OCI-M2 (cell line): ENCODE measurements at regions not wholly inside any gene's neighbourhood (a gene's known extent, or its start where the extent isn't known, plus 50 kb on each side); places are given as distances from the start of the nearest gene placed in this dataset.
"Not testable (repeated sequence)": the region's sequence is repeated elsewhere in the genome, so short reads cannot be mapped to it uniquely, and the experiment has no call there.

Experiments
- DNase-seq: peaks from one replicate; lab custom pipeline; 2025; ENCODE audit not compliant: unreplicated experiment; lab: John Stamatoyannopoulos, UW

GRCh38 chr2:230593765-230594164 is 118.9 kb upstream of the CAB39 start:
- DNase-seq, result no peak

DNA sequence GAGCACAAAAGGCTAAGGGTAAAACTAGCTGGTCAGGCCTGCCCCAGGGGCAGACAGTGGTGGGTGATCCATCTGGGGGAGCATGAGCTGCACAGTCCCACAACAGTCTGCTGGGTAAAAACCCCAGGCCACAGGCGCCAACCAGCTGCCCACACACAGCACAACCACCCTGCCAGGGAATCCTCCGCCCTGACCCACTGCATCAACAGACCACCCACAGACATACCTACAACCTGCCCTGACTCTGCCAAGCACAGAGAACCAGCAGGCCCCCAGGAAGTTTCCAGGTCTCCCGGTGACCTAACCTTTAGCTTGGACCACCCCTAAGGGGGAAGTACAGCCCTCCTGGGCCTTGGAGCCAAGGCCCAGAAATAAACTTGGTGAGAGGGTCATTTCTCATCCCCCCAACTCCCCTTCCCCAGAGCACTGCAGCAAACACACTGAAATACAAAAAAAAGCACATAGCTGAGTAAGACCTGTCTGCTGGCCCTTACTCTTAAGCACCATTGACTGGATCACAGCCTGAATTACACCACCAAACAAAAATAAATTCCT is 118.3 kb upstream of the CAB39 start:
- DNase-seq, result no peak

GRCh38 chr2:230599853-230600252 is 112.8 kb upstream of the CAB39 start:
- DNase-seq, result no peak

GRCh38 chr2:230600285-230600684 is 112.4 kb upstream of the CAB39 start:
- no peak for DNase-seq

DNA sequence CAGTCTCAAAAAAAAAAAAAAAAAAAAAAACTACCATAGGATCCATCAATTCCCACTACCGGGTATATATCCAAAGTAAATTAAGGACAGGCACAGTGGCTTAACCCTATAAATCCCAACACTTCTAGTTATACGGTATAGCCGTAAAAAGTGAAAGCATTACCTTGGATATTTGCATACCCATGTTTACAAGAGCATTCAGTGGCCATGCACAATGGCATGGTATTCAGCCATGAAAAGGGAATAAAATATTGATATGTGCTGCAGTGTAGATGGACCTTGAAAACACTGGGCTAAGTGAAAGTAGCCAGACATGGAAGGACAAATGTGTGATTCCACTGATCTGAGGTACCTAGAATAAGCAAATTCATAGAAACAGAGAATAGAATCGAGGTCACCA is 111.8 kb upstream of the CAB39 start:
- no peak for DNase-seq

- no peak for DNase-seq
These were observed 111.1 kb upstream of the CAB39 start for GRCh38 chr2:230601510-230601909.

GRCh38 chr2:230602562-230603230 is 109.9 kb upstream of the CAB39 start:
- no peak for DNase-seq

- not testable (repeated sequence) for DNase-seq
These were observed 109.3 kb upstream of the CAB39 start for GRCh38 chr2:230603317-230603716.

- not testable (repeated sequence) for DNase-seq
These were observed 108.5 kb upstream of the CAB39 start for GRCh38 chr2:230604158-230604557.

DNA sequence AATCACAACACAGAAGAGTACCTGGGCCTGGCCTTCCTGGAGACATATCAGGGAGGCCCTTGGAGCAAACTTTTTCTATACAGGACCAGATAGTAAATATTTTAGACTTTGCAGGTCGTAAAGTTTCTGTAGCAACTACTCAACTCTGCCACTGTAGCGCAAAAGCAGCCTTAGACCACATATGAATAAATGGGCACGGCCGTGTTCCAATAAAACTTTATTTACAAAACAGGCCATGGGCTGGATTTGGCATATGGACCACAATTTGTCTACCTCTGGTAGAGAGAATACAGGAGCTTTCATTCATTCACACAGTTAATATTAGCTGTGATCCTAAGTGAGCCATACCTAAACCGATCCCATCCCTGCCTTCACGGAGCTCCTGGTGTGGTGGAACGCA is 98.6 kb upstream of the CAB39 start:
- no peak for DNase-seq

DNA sequence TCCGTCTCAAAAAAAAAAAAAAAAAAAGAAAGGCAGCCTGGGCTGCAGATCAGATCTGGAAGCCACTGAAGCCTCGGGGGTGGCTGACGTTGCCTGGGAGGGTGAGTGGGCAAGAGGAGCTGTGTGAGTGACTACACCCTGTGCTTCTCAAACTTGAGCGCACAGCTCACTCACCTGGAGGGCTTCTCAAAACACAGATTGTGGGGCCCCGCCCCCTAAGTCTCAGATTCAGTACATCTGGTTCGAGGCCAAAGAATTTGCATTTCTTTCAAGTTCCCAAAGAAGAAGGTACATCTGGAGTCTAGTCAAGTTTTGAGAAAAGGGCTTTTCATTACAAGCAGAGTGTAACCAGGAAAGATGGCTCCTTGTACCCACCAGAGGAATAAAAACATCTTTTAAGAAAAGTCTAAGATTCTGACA is 97.7 kb upstream of the CAB39 start:
- no peak for DNase-seq

DNA sequence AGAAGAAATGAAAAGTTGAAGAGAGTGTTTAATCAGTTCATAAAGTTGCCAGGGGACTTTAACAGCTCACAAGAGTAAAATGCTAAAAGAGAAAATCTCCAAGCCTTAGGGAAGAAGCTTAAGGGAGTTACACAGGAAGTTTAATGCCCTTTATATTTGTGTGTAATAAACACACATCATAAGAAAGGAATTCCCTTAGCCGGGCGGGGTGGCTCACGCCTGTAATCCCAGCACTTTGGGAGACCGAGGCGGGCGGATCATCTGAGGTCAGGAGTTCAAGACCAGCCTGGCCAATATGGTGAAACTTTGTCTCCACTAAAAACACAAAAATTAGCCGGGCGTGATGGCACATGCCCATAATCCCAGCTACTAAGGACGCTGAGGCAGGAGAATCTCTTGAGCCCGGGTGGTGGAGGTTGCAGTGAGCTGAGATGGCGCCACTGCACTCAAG is 95.4 kb upstream of the CAB39 start:
- DNase-seq, result not testable (repeated sequence)

GRCh38 chr2:230619491-230619890 is 93.2 kb upstream of the CAB39 start:
- no peak for DNase-seq

- DNase-seq, result not testable (repeated sequence)
These were observed 87.4 kb upstream of the CAB39 start for GRCh38 chr2:230625220-230625619.

DNA sequence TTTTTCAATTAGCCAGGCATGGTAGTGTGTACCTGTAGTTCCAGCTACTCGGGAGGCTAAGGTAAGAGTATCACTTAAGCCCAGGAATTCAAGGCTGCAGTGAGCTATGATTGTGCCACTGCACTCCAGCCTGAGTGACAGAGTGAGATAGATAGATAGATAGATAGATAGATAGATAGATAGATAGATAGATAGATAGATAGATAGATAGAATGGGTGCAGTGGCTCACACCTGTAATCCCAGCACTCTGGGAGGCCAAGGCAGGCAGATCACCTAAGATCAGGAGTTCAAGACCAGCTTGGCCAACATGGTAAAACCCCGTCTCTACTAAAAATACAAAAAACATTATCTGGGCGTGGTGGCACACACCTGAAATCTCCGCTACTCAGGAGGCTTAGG is 85.6 kb upstream of the CAB39 start:
- DNase-seq, result not testable (repeated sequence)

DNA sequence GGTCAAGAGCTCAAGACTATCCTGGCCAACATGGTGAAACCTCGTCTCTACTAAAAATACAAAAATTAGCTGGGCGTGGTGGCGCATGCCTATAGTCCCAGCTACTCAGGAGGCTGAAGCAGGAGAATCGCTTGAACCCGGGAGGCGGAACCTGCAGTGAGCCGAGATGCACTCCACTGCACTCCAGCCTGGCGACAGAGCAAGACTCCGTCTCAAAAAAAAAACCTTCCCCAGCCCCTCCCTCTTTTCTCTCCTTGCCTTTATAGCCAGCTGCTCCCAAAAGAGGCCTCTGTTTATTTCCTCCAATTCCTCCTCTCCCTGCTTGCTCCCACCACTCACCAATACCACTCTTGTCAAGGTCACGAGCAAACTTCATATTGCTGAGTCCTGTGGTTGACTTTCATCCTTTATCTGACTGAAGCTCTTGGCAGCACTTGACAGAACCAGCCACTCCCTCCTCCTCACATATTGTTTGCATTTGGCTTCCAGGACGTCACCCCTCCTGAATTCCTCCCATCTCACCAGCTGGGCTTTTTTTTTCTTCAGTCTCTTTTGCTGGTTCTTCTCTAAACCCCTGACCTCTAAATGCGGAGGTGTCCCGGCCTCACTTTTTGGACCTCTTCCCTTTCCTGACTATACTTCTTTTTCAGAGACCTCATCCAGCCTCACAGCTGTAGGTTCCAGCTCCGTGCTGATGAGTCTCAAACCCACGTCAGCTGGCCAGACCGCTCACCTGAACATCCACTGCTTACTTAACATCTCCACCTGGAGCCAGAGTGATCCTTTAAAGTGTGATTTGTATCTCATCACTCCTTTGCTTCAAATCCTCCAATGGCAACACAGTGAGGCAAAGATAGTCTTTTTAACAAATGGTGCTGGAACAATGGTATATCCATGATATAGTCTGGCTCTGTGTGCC is 84.6 kb upstream of the CAB39 start:
- DNase-seq, result peak; percentile 37

GRCh38 chr2:230631470-230631869 is 81.2 kb upstream of the CAB39 start:
- DNase-seq, result no peak

DNA sequence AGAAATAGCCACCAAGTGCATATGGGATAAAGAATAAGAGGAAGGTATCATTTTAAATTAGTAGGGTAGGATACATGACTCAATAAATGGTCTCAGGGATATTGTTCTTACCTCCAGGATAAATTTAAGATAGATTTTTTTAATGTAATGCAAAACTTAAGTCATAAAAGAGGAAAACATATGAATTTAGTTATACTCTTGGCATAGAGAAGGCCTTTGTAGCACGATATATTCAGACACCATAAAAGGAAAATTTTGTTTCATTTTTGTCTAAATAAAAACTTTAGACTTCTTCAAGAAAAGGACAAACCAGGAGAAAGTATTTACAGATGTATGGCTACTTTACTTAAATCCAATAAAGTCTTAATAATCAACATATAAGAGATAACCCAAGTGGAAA is 78.5 kb upstream of the CAB39 start:
- no peak for DNase-seq

DNA sequence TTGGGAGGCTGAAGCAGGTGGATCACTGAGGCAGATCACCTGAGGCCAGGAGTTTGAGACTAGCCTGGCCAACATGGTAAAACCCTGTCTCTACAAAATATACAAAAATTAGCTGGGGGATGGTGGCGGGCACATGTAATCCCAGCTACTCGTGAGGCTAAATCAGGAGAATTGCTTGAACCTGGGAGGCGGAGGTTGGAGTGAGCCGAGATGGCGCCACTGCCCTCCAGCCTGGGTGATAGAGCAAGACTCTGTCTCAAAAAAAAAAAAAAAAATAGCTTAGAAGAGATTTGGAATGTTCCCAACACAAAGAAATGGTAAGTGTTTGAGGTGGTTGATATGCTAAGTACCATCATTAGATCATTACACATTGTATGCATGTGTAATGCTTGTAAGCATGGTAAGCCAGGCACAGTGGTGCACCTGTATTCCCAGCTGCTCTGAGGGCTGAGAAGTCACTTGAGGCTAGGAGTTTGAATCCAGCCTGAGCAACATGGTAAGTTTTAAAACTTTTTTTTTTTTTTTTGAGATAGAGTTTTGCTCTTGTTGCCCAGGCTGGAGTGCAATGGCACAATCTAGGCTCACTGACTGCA is 77.8 kb upstream of the CAB39 start:
- DNase-seq, result not testable (repeated sequence)

DNA sequence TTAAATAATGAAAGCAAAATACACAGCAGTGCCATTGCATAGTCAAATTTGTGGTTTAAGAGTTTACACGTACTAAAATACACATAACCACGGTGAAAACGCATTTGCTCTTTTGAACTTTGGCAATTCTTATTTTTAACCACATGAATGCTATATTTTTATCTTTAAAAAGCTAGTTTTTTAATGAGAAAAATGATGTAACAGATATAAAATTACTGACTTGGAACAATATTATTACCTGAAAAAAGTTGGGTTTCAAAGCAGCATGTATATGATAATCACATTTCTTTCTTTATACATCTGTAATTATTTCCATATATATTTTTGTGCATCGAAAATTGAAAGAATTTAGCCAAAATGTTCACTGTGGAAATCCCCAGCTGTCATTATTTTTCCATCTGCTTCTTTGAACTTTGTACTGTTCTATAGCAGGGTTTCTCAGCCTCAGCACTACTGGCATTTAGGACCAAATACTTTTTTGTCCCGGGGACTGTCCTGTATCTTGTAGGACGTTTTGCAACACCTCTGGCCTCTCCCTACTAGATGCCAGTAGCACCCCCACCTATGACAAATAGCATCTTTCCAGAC is 75.9 kb upstream of the CAB39 start:
- DNase-seq, result no peak

- DNase-seq, result not testable (repeated sequence)
These were observed 75.2 kb upstream of the CAB39 start for GRCh38 chr2:230637486-230637885.
